Brain microvascular endothelial cell (primary cell): ENCODE measurements at regions not wholly inside any gene's neighbourhood (a gene's known extent, or its start where the extent isn't known, plus 50 kb on each side); places are given as distances from the start of the nearest gene placed in this dataset.
A peak's percentile ranks its signal among the peaks of the same experiment; 100 is the strongest.

Source experiments
- DNase-seq: peaks from one replicate; pipeline ENCODE4 v3.0.0-alpha.2; 2020
- H3K27ac ChIP-seq: fragments of 250-450 bp; sonication (Bioruptor Pico); 2 replicates; pipeline ENCODE4 v1.5.1; 2020; ENCODE audit warnings: mild to moderate bottlenecking, moderate library complexity
- H3K27me3 ChIP-seq: fragments of 250-450 bp; sonication (Bioruptor Pico); replicated peaks from 2 replicates; pipeline ENCODE4 v1.5.1; 2020; ENCODE audit warnings: mild to moderate bottlenecking
- H3K36me3 ChIP-seq: fragments of 250-450 bp; sonication (Bioruptor Pico); replicated peaks from 2 replicates; pipeline ENCODE4 v1.5.1; 2020; ENCODE audit warnings: mild to moderate bottlenecking
- H3K4me3 ChIP-seq: 2 replicates; pipeline ENCODE4 v1.5.1; 2011; ENCODE audit warnings: low read depth, mild to moderate bottlenecking, control low read depth, low read length, moderate library complexity
- in situ Hi-C: cut with HindIII; loops from 2 replicates; pipeline ENCODE4 v1.10.0; 2017; ENCODE audit warnings: low sequenced_read_pairs, low pct_ligation_motif_present
- TF ChIP-seq, protein P1 (sequence below): IDR thresholded peaks from 2 replicates; pipeline ENCODE4 v1.5.1; 2011; ENCODE audit warnings: low read depth, mild to moderate bottlenecking, moderate library complexity, low read length, control low read depth, inconsistent platforms; ENCODE audit errors: missing control alignments

DNA sequence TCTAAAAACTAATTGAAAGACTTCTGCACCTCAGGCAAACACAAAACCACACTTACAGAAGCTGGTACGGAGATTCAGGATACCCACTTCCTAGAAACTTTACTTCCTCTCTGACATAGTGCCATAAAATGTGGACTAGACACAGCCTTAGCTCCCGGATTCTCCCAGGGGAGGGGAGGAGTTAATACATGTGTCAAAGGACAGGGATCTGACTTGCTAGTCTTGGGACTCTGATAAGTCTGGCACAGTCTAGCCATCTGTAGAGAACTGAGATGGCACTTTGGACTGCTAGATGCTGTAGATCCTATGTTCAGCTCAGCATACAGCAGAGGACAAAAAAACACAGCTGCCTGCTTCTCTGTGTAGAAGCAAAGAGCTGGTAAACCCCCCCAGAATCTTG lies 769.8 kb upstream of the MIR17HG start:
- TF ChIP-seq, protein P1, sequence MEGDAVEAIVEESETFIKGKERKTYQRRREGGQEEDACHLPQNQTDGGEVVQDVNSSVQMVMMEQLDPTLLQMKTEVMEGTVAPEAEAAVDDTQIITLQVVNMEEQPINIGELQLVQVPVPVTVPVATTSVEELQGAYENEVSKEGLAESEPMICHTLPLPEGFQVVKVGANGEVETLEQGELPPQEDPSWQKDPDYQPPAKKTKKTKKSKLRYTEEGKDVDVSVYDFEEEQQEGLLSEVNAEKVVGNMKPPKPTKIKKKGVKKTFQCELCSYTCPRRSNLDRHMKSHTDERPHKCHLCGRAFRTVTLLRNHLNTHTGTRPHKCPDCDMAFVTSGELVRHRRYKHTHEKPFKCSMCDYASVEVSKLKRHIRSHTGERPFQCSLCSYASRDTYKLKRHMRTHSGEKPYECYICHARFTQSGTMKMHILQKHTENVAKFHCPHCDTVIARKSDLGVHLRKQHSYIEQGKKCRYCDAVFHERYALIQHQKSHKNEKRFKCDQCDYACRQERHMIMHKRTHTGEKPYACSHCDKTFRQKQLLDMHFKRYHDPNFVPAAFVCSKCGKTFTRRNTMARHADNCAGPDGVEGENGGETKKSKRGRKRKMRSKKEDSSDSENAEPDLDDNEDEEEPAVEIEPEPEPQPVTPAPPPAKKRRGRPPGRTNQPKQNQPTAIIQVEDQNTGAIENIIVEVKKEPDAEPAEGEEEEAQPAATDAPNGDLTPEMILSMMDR = no peak

DNA sequence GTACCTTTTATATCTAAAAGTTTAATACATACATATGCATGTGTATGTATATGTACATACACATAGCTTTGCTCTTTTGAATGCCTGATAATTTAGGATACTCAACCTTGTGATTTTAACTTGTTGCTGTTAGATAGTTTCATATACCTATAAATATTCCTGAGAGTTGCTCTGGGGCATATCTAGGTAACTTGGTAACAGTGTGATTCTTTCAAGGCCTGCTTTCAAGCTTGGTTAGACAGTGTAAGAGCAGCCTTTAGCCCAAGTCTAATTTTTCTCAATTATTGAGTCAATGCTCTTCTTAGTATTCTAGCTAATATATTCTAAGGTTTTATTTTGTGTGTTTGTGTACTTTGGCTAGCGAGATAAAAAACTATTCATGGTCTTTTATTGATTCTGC lies 762.1 kb upstream of the MIR17HG start:
- in situ Hi-C loops = no loop called here
- Histone ChIP-seq H3K27ac (no peak overlapping the region), H3K27me3 (no peaks in the 10 kb centered on the region), H3K4me3 (no peak overlapping the region), H3K36me3 (no peaks in the 10 kb centered on the region)
- DNase-seq = no peak
- TF ChIP-seq, protein P1 = no peak

More for the DNA sequence above, 769.8 kb upstream of the MIR17HG start:
- no peak overlapping the region for H3K4me3 ChIP-seq
- in situ Hi-C loops = no loop called here
- H3K27me3 ChIP-seq = no peaks in the 10 kb centered on the region
- H3K36me3 ChIP-seq = no peaks in the 10 kb centered on the region
- no peak for DNase-seq
- no peak overlapping the region for H3K27ac ChIP-seq

DNA sequence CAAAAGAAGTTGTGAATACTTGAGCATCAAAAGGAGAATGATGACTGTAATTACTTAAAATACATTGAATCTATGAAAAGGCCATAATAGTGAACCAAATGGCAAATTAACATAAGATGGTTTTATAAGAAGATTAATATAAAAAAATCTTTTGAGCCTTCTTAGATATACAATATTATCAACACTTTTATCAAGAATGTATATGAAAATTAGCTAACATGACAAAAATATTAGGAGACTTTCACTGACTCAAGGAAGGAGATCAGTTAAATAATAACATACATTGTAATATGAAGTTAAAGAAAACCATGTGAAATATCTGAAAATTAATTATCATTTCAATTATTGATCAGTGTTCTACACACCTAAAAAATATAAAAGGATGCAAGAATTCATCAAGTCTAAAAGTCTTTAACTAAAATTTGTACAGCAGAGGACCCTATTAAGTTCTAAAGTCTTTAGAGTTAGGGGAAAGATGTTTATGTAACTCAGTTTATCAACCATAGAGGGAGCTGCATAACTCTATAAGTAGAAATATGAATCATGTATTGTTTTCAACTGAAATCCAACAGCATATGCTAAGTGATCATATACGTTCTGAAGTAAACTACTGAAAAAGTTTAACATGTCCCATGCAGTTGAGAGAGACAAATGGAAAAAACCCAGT lies 756.1 kb upstream of the MIR17HG start:
- DNase-seq = no peak
- Histone ChIP-seq H3K4me3 (no peak overlapping the region), H3K36me3 (no peaks in the 10 kb centered on the region), H3K27ac (no peak overlapping the region), H3K27me3 (no peaks in the 10 kb centered on the region)
- in situ Hi-C loops = no loop called here
- TF ChIP-seq, protein P1 = no peak

DNA sequence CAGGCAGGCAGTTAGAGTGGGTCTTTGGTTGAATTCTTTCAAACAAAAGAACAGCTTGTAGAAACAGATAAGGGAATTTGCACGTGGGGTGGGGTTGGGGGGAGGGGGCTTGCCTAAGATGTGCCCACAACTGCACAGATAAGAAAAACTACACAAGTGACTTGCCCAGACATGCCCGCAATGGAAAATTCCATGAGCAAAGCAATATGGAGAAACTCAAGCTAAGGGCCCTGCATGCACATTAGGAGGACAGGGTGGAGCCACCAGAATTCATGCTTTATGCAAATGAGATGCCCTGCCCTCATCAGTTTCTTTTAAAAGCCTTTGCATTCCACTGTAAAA lies 755.6 kb upstream of the MIR17HG start:
- in situ Hi-C loops = no loop called here
- TF ChIP-seq, protein P1 = no peak
- H3K4me3 ChIP-seq = no peak overlapping the region
- no peaks in the 10 kb centered on the region for H3K27me3 ChIP-seq
- H3K36me3 ChIP-seq = no peaks in the 10 kb centered on the region
- DNase-seq = no peak
- no peak overlapping the region for H3K27ac ChIP-seq

DNA sequence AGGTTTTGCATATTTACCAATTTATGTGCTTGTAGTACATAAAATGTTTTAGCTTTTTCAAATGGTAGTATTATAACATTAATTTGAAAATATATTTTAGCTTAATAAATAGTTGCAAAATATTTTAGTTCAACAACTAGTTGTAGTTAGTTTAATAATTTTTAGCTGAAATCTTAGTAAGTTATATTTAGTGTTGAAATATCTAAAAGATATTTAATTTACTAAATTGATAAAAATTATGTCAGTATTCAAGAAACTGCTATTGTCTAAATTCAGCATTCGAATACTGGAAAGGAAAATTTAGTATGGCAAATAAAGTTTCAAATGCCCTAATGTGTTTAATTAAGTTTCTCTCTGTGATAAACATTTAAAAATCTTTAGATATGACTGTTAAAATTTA lies 754.5 kb upstream of the MIR17HG start:
- no peak overlapping the region for H3K27ac ChIP-seq
- TF ChIP-seq, protein P1 = no peak
- in situ Hi-C loops = no loop called here
- H3K27me3 ChIP-seq = no peaks in the 10 kb centered on the region
- H3K36me3 ChIP-seq = no peaks in the 10 kb centered on the region
- no peak for DNase-seq
- H3K4me3 ChIP-seq = no peak overlapping the region

DNA sequence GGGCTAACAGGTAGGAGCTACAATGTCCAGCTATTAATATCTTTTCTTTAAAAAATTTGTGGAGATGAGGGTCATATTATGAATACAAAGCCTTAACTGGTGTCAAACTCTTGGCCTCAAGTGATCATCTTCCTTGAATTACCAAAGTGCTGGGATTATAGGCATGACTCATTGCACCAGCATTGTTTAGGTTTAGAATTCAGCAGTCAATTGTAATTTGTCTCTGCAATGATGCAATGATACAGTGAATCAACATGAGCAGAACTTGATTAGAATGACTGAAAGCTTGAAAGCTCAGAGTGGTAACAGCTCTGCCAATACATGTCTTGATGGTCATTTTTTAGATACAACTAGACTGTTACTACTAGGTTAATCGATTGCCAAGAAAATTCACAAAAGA lies 752.8 kb upstream of the MIR17HG start:
- Histone ChIP-seq H3K27me3 (no peaks in the 10 kb centered on the region), H3K4me3 (no peak overlapping the region), H3K27ac (no peak overlapping the region), H3K36me3 (no peaks in the 10 kb centered on the region)
- TF ChIP-seq, protein P1 = no peak
- peak; percentile 19 for DNase-seq
- in situ Hi-C loops = no loop called here
